ENCODE measurements at regions not wholly inside any gene's neighbourhood (a gene's known extent, or its start where the extent isn't known, plus 50 kb on each side); places are given as distances from the start of the nearest gene placed in this dataset.

GRCh38 chr11:119521551-119521950 lies 98.6 kb upstream of the THY1 start:
- TF ChIP-seq EZH2 (IDR thresholded peaks at IDR 0.05; ENCODE audit: borderline replicate concordance, low read length) (no peak), CTCF (conservative IDR thresholded peaks at IDR 0.05 in 1 of 2, IDR thresholded peaks at IDR 0.05 in 1 of 2; ENCODE audit: extremely low read depth in 1 of 2, insufficient read depth in 1 of 2, low read depth in 1 of 2, low read length in 2 of 2) (no peak)

Measured in mammary epithelial cell (primary cell).